Activated naive CD4-positive, alpha-beta T cell treated with anti-CD3 and anti-CD28 coated beads, Interleukin-2, amount 10 ng/mL, durations not matched to agents 7 days and 5 days (primary cell): ENCODE measurements at regions not wholly inside any gene's neighbourhood (a gene's known extent, or its start where the extent isn't known, plus 50 kb on each side); places are given as distances from the start of the nearest gene placed in this dataset.

Experiments
- CTCF ChIA-PET: fragments of 350-600 bp; sonication (Branson Sonifier 250); formaldehyde crosslinking; loops from one replicate; lab custom pipeline; 2021; ENCODE audit warnings: antibody characterized with exemption; lab: Charles Lee
- DNase-seq: peaks from one replicate; pipeline ENCODE4 v3.0.0-alpha.2; 2020
- H3K27ac Mint-ChIP-seq: one replicate; pipeline ENCODE4 v1.8.0; 2021; ENCODE audit warnings: mild to moderate bottlenecking, moderate library complexity, mixed read lengths
- H3K27me3 Mint-ChIP-seq: one replicate; pipeline ENCODE4 v1.8.0; 2021; ENCODE audit warnings: mild to moderate bottlenecking, mixed read lengths
- H3K36me3 Mint-ChIP-seq: one replicate; pipeline ENCODE4 v1.8.0; 2021; ENCODE audit warnings: mixed read lengths
- H3K4me1 Mint-ChIP-seq: one replicate; pipeline ENCODE4 v1.8.0; 2021; ENCODE audit warnings: mixed read lengths
- H3K4me3 Mint-ChIP-seq: one replicate; pipeline ENCODE4 v1.8.0; 2021; ENCODE audit warnings: mild to moderate bottlenecking, moderate library complexity, mixed read lengths
- H3K9me3 Mint-ChIP-seq: one replicate; pipeline ENCODE4 v1.8.0; 2021; ENCODE audit warnings: mixed read lengths

- DNase-seq = no peak
- H3K27me3 Mint-ChIP-seq = no peaks in the 10 kb centered on the region
- H3K27ac Mint-ChIP-seq = no peak overlapping the region
- no peak overlapping the region for H3K4me3 Mint-ChIP-seq
- peaks cover 2% of the 10 kb centered on the region for H3K9me3 Mint-ChIP-seq
- CTCF ChIA-PET = no interaction called here
- H3K4me1 Mint-ChIP-seq = no peaks in the 10 kb centered on the region
- H3K36me3 Mint-ChIP-seq = no peaks in the 10 kb centered on the region
Measured at GRCh38 chr11:115580927-115581680, 76.9 kb upstream of the CADM1 start.

DNA sequence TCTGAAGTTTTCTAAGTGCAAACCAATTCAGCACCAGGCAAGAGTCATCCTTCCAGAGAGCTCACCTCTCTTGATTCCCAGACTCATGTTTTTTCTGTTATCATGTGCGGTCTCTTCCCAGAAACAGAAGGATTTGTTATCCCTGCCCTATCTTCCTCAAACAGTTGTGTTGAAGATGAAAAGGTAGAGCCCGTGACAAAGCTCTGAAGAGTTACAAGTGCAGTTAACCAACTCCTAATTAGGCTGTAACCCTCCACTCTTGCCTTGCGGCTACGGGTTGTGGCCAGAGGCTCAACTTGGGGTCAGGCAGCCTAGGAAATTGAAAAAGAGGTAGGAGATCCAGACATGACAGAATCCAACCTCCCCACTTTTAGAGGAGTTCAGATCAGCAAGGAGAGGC is 76.2 kb upstream of the CADM1 start:
- no peak overlapping the region for H3K27ac Mint-ChIP-seq
- H3K9me3 Mint-ChIP-seq = peaks cover 2% of the 10 kb centered on the region
- no peaks in the 10 kb centered on the region for H3K4me1 Mint-ChIP-seq
- H3K27me3 Mint-ChIP-seq = no peaks in the 10 kb centered on the region
- CTCF ChIA-PET = no interaction called here
- no peaks in the 10 kb centered on the region for H3K36me3 Mint-ChIP-seq
- no peak overlapping the region for H3K4me3 Mint-ChIP-seq
- no peak for DNase-seq

- peaks cover 2% of the 10 kb centered on the region for H3K9me3 Mint-ChIP-seq
- H3K27ac Mint-ChIP-seq = no peak overlapping the region
- no peak overlapping the region for H3K4me3 Mint-ChIP-seq
- H3K4me1 Mint-ChIP-seq = no peaks in the 10 kb centered on the region
- no peaks in the 10 kb centered on the region for H3K27me3 Mint-ChIP-seq
- CTCF ChIA-PET = no interaction called here
- DNase-seq = no peak
- H3K36me3 Mint-ChIP-seq = no peaks in the 10 kb centered on the region
Measured at GRCh38 chr11:115579181-115579825, 75.1 kb upstream of the CADM1 start.

DNA sequence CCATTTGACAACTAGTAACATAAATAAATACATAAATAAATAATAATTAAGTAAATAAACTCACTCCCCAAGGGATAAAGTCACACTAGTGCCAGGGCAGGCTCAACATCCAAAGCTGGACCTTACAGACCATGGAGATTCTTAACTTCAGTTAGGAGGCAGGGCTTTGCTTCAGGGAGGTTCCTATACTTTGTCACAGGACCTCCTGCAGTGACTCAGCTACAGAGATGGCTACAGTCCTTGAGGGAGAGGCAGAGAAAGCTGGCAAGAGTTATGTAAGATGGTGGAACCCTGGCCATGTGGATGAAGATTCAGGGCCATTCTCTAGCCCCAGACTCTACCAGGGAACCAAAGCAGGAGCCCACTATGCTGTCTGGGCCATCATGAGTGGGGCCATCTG is 74.1 kb upstream of the CADM1 start:
- Mint-ChIP-seq H3K27ac (no peak overlapping the region), H3K9me3 (peaks cover 4% of the 10 kb centered on the region), H3K4me1 (no peaks in the 10 kb centered on the region), H3K36me3 (no peaks in the 10 kb centered on the region), H3K4me3 (no peak overlapping the region), H3K27me3 (no peaks in the 10 kb centered on the region)
- DNase-seq = no peak
- CTCF ChIA-PET = no interaction called here

- CTCF ChIA-PET = no interaction called here
- no peak for DNase-seq
- Mint-ChIP-seq H3K27me3 (no peaks in the 10 kb centered on the region), H3K27ac (no peak overlapping the region), H3K36me3 (no peaks in the 10 kb centered on the region), H3K4me1 (no peaks in the 10 kb centered on the region), H3K4me3 (no peak overlapping the region), H3K9me3 (peaks cover 9% of the 10 kb centered on the region)
Measured at GRCh38 chr11:115577701-115578100, 73.5 kb upstream of the CADM1 start.

- no peak for DNase-seq
- Mint-ChIP-seq H3K36me3 (no peaks in the 10 kb centered on the region), H3K4me1 (no peaks in the 10 kb centered on the region), H3K9me3 (peaks cover 11% of the 10 kb centered on the region), H3K4me3 (no peak overlapping the region), H3K27me3 (no peaks in the 10 kb centered on the region), H3K27ac (no peak overlapping the region)
- CTCF ChIA-PET = no interaction called here
Measured at GRCh38 chr11:115576606-115577380, 72.6 kb upstream of the CADM1 start.

- CTCF ChIA-PET = no interaction called here
Measured at GRCh38 chr11:115572551-115572950, 68.3 kb upstream of the CADM1 start.

DNA sequence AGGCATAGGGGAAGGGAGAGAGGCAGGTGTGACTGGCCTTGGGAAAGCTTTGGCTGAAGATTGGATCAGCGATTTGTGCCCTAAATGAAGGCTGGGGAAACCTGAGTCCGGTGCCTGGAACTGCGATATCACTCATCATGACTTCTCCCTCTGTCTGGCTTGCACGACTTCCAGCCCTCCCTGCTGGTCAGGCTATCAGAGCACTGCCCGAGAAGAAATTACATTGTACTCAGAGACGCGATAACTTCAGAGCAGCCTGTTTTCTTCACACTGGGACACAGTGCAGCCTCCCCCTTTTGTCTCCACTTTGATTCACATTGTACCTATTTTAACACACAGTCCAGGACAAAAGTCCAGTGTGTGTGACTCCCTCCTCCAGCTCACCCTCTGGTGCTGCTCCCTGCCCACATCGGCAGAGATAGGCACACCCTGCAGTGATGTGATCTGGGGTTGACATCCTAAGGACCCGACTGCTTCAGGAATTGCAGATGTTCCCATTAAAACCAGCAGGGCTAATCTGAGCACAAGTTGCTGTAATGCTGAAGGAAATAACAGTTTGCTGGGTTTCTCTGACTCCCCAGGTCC is 62.1 kb upstream of the CADM1 start:
- Mint-ChIP-seq H3K4me3 (no peak overlapping the region), H3K27me3 (no peaks in the 10 kb centered on the region), H3K27ac (no peak overlapping the region), H3K36me3 (no peaks in the 10 kb centered on the region), H3K9me3 (peaks cover 2% of the 10 kb centered on the region), H3K4me1 (no peaks in the 10 kb centered on the region)
- DNase-seq = no peak
- CTCF ChIA-PET = no interaction called here

More at GRCh38 chr11:115572551-115572950, 68.3 kb upstream of the CADM1 start:
- H3K36me3 Mint-ChIP-seq = no peaks in the 10 kb centered on the region
- H3K27ac Mint-ChIP-seq = no peak overlapping the region
- DNase-seq = no peak
- H3K27me3 Mint-ChIP-seq = no peaks in the 10 kb centered on the region
- no peaks in the 10 kb centered on the region for H3K4me1 Mint-ChIP-seq
- H3K4me3 Mint-ChIP-seq = no peak overlapping the region
- H3K9me3 Mint-ChIP-seq = peaks cover 11% of the 10 kb centered on the region

DNA sequence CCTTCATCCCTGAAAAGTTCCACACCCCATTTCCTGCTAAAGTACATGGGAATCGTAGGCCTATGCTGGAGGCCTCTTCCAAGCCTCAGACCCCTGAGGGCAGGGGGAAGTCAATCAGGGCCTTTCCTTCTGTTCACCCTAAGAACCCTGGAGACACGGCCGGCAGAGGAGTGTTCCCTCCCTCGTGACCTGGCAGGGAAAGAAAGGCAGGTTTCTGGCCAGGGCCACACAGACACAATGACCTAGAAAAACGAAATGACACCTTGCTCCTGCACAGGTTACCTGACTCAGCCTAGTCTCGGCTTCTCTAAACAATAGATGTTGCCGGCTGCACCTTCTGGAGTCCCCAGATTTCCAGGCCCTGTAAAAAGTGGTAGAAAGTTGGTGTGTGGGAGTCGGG is 60.6 kb upstream of the CADM1 start:
- Mint-ChIP-seq H3K4me3 (no peak overlapping the region), H3K36me3 (no peaks in the 10 kb centered on the region), H3K4me1 (no peaks in the 10 kb centered on the region), H3K27ac (no peak overlapping the region), H3K27me3 (no peaks in the 10 kb centered on the region), H3K9me3 (peaks cover 2% of the 10 kb centered on the region)
- no peak for DNase-seq
- CTCF ChIA-PET = no interaction called here

- Mint-ChIP-seq H3K4me1 (no peaks in the 10 kb centered on the region), H3K36me3 (no peaks in the 10 kb centered on the region), H3K4me3 (no peak overlapping the region), H3K27ac (no peak overlapping the region), H3K27me3 (no peaks in the 10 kb centered on the region), H3K9me3 (peaks cover 2% of the 10 kb centered on the region)
- CTCF ChIA-PET = no interaction called here
- no peak for DNase-seq
Measured at GRCh38 chr11:115561116-115561515, 56.9 kb upstream of the CADM1 start.

DNA sequence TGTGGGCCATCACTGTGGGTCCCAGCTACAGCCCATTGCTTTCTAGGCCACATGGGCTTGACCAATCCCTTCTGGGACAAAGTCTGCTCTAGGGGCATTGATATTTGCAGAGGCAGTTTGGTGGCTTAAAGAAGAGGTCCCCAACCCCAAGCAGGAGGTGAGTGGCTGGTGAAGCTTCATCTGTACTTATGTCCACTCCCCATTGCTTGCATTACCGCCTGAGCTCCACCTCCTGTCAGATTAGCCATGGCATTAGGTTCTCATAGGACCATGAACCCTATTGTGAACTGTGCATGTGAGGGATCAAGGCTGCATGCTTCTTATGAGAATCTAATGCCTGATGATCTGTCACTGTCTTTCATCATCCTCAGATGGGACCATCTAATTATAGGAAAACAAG is 54.4 kb upstream of the CADM1 start:
- H3K4me1 Mint-ChIP-seq = no peaks in the 10 kb centered on the region
- DNase-seq = no peak
- H3K27me3 Mint-ChIP-seq = no peaks in the 10 kb centered on the region
- no peak overlapping the region for H3K4me3 Mint-ChIP-seq
- CTCF ChIA-PET = no interaction called here
- H3K9me3 Mint-ChIP-seq = no peaks in the 10 kb centered on the region
- H3K27ac Mint-ChIP-seq = no peak overlapping the region
- no peaks in the 10 kb centered on the region for H3K36me3 Mint-ChIP-seq

- no peaks in the 10 kb centered on the region for H3K27me3 Mint-ChIP-seq
Measured at GRCh38 chr11:115557681-115558080, 53.5 kb upstream of the CADM1 start.

DNA sequence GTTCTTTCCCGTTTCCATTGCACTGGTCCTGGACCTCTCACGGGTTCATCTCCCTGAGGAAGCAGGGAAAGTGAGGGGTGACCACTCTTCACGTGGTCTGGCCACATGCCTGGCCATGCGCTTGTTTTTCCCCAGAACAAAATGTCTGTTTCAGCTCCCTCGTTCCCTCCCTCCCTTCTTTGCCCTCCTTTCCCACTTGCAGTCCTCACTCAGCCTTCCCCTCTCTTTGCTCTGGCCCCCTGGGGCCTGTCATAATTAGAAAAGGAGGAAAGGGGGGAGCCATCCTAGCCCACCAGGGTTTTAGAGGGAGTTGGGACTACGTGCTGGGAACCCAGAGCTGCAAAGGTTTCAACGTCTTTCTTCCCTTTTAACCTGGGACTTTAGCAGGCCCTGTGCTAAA is 52.8 kb upstream of the CADM1 start:
- no peaks in the 10 kb centered on the region for H3K9me3 Mint-ChIP-seq

More at GRCh38 chr11:115557681-115558080, 53.5 kb upstream of the CADM1 start:
- Mint-ChIP-seq H3K4me1 (no peaks in the 10 kb centered on the region), H3K4me3 (no peak overlapping the region), H3K9me3 (no peaks in the 10 kb centered on the region), H3K36me3 (no peaks in the 10 kb centered on the region), H3K27ac (no peak overlapping the region)
- CTCF ChIA-PET = no interaction called here
- DNase-seq = no peak

DNA sequence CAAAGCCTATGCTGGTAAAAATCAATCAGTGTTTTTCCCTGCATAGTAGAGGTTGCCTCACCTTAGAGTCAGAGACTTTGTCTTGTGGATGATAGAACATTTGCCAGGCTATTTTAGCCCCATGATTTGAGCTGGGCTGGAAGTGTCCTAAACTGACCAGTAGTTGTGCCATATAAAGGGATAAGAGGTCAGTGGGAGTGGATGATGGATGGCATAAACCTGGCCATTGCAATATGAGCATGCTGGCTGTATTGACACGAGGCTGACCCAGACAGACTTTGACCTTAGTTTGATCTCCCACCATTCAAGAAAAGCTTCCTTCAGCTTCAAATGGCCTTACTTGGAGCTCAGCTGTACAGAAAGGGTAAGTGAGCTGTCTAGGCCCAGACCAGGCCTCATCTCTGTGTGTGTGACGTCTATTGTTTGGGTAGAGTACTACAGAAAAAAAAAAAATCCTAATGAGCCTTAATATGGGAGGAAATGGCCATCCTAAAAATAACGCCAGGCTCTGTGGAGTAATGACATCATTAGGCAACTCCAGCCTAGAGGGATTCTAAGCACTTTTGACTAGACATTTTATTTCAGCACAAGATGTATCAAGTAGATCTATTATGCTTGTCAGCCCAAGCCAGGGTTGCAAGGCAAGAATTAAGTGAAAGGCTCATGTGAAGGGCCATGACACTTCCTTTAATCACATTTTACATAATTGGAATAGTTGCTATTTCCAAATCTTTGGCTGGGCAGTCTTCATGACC is 51.3 kb upstream of the CADM1 start:
- H3K4me3 Mint-ChIP-seq = no peak overlapping the region
- H3K36me3 Mint-ChIP-seq = no peaks in the 10 kb centered on the region

More for the DNA sequence above, 52.8 kb upstream of the CADM1 start:
- Mint-ChIP-seq H3K4me3 (no peak overlapping the region), H3K4me1 (no peaks in the 10 kb centered on the region), H3K36me3 (no peaks in the 10 kb centered on the region), H3K27ac (no peak overlapping the region), H3K27me3 (no peaks in the 10 kb centered on the region)
- CTCF ChIA-PET = no interaction called here
- no peak for DNase-seq

More for the DNA sequence above, 51.3 kb upstream of the CADM1 start:
- no peaks in the 10 kb centered on the region for H3K9me3 Mint-ChIP-seq
- H3K4me1 Mint-ChIP-seq = no peaks in the 10 kb centered on the region
- CTCF ChIA-PET = no interaction called here
- H3K27me3 Mint-ChIP-seq = no peaks in the 10 kb centered on the region
- H3K27ac Mint-ChIP-seq = no peak overlapping the region
- DNase-seq = no peak
